Breast epithelium (tissue), 4 donors: ENCODE measurements at regions not wholly inside any gene's neighbourhood (a gene's known extent, or its start where the extent isn't known, plus 50 kb on each side); places are given as distances from the start of the nearest gene placed in this dataset.
"Not testable (repeated sequence)": the region's sequence is repeated elsewhere in the genome, so short reads cannot be mapped to it uniquely, and the experiment has no call there.

Source experiments
- DNase-seq, 2 donors: peaks; one replicate each; pipeline ENCODE4 v3.0.0-alpha.2; 2019; ENCODE audit warnings: low spot score in 2 of 2
- H3K27ac ChIP-seq, 2 donors: fragments of 200-600 bp; sonication (generic) in 1 of 2; one replicate each; pipeline ENCODE4 v1.5.1; 2016 to 2019; ENCODE audit warnings: mild to moderate bottlenecking in 1 of 2
- H3K27me3 ChIP-seq, 2 donors: fragments of 200-600 bp; sonication (generic) in 1 of 2; one replicate each; pipeline versions ENCODE4 v1.5.1 to v1.6.0; 2017 to 2019; ENCODE audit warnings: control low read depth in 1 of 2, mild to moderate bottlenecking in 1 of 2
- H3K36me3 ChIP-seq: fragments of 200-600 bp; one replicate; pipeline ENCODE4 v1.5.1; 2019
- H3K4me1 ChIP-seq, 2 donors: fragments of 200-600 bp; sonication (generic); one replicate each; pipeline ENCODE4 v1.5.1; 2016 to 2019; ENCODE audit warnings: control low read depth in 1 of 2
- H3K4me3 ChIP-seq, 3 donors: fragments of 200-600 bp; sonication (generic); 1 replicate in 2 of 3; 2 replicates in 1 of 3; pipeline ENCODE4 v1.5.1; 2016 to 2019; ENCODE audit warnings: mild to moderate bottlenecking in 3 of 3, moderate library complexity in 2 of 3
- H3K9me3 ChIP-seq, 2 donors: fragments of 200-600 bp; sonication (generic) in 1 of 2; one replicate each; pipeline ENCODE4 v1.5.1; 2016 to 2019; ENCODE audit warnings: control low read depth in 1 of 2
- POLR2A ChIP-seq: fragments of 450-650 bp; IDR thresholded peaks from one replicate; pipeline ENCODE4 v1.6.1; 2016; ENCODE audit warnings: antibody characterized with exemption, mild to moderate bottlenecking, moderate library complexity
- POLR2AphosphoS5 ChIP-seq, 3 donors: sonication (generic); formaldehyde crosslinking; IDR thresholded peaks; one replicate each; pipeline ENCODE4 v1.6.1; 2017; ENCODE audit warnings: antibody characterized with exemption in 3 of 3
- intact Hi-C: fragments of 100-400 bp; cut with DNase I; formaldehyde crosslinking; loops from one replicate; pipeline ENCODE4 v1.15.1; 2023; ENCODE audit warnings: low total_unique reads
- TF ChIP-seq, protein P1 (sequence below), 3 donors: fragments of 450-650 bp; IDR thresholded peaks; one replicate each; pipeline ENCODE4 v1.5.1; 2016 to 2017; ENCODE audit warnings: antibody characterized with exemption in 3 of 3, mild to moderate bottlenecking in 3 of 3, moderate library complexity in 3 of 3

DNA sequence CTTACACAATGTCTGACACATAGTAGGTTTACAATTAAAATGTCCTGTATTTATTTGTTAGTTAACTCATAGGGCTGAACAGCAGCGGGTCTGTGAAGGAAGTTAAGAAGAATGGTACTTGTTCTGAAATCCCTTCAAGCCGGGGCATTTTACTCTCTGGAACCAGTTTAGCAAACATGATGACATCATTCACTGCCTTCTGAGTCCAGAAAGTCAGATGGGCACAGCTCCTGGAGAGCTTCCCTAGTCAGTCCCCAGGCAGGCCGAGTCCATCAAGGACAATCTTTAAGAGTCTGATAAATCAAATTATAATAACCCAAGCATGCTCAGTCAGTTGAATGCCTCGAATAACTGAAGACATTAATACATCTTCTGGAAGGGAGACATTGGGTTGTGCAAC lies 125.4 kb upstream of the DAB1 start:
- H3K36me3 ChIP-seq, result no peaks in the 10 kb centered on the region
- H3K4me3 ChIP-seq, result no peak overlapping the region
- no peaks in the 10 kb centered on the region for H3K9me3 ChIP-seq
- H3K27ac ChIP-seq, result no peak overlapping the region
- H3K4me1 ChIP-seq, result no peaks in the 10 kb centered on the region
- intact Hi-C loops, result no loop called here
- H3K27me3 ChIP-seq, result no peaks in the 10 kb centered on the region
- DNase-seq, result no peak
- TF ChIP-seq POLR2AphosphoS5 (IDR thresholded peaks at IDR 0.05) (no peak), POLR2A (no peak)
- TF ChIP-seq, protein P1, sequence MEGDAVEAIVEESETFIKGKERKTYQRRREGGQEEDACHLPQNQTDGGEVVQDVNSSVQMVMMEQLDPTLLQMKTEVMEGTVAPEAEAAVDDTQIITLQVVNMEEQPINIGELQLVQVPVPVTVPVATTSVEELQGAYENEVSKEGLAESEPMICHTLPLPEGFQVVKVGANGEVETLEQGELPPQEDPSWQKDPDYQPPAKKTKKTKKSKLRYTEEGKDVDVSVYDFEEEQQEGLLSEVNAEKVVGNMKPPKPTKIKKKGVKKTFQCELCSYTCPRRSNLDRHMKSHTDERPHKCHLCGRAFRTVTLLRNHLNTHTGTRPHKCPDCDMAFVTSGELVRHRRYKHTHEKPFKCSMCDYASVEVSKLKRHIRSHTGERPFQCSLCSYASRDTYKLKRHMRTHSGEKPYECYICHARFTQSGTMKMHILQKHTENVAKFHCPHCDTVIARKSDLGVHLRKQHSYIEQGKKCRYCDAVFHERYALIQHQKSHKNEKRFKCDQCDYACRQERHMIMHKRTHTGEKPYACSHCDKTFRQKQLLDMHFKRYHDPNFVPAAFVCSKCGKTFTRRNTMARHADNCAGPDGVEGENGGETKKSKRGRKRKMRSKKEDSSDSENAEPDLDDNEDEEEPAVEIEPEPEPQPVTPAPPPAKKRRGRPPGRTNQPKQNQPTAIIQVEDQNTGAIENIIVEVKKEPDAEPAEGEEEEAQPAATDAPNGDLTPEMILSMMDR (IDR thresholded peaks at IDR 0.05), result no peak

DNA sequence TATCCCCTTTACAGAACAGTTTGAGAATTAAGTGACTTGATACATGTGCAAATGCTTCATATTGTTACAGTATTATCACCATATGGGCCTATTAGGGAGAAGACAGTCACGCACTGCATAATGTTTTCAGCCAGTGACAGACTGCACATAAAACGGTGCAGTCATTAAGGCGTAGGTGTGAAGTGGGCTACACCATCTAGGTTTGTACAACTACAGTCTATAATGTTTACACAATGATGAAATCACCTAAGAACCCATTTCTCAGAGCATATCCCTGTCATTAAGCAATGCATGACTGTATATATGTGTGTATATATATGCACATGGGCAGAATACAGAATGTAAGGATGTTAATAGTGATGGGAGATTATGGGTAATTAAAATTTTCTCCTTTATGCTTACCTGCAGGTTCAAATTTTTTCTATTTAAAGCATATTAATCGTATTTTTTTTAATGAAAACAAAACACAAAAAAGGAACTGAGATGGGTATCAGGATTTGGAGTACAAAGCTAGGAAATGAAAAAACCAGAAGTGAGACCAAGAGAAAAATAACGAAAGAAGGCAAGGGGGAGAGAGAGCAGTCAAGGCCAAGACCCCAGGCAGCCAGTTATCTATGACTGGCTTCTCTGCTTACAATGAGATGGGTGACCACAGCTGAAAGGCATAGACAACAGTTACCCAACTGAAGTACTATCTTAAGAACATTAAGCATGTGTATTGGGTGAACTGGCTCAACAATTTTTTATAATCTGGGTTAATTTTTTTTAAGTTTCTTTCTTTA lies 122.9 kb upstream of the DAB1 start:
- intact Hi-C loops, result no loop called here
- H3K27me3 ChIP-seq, result no peaks in the 10 kb centered on the region
- H3K36me3 ChIP-seq, result no peaks in the 10 kb centered on the region
- H3K4me1 ChIP-seq, result no peaks in the 10 kb centered on the region
- no peak overlapping the region for H3K27ac ChIP-seq
- TF ChIP-seq, protein P1 (IDR thresholded peaks at IDR 0.05), result no peak
- TF ChIP-seq POLR2AphosphoS5 (IDR thresholded peaks at IDR 0.05), result no peak
- no peak for TF ChIP-seq POLR2A
- H3K4me3 ChIP-seq, result no peak overlapping the region
- DNase-seq, result no peak
- H3K9me3 ChIP-seq, result no peaks in the 10 kb centered on the region

DNA sequence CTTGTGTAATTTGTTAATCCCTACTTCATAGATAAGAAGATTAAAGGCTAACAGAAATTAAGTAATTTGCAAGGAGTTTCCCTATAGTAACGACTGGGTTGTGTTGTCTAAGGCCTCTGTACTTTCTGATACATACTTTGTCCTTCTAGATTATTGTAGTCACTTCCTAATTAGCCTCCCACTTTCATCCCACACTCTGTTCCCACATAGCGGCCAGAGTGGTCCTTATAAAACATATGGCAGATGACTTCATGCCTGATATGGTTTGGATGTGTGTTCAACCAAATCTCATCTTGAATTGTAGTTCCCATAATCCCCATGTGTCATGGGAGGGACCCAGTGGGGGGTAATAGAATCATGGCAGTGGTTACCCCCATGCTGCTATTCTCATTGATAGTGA lies 120.5 kb upstream of the DAB1 start:
- DNase-seq, result no peak
- H3K4me3 ChIP-seq, result no peak overlapping the region
- TF ChIP-seq POLR2AphosphoS5 (IDR thresholded peaks at IDR 0.05) (no peak), POLR2A (no peak)
- TF ChIP-seq, protein P1 (IDR thresholded peaks at IDR 0.05), result no peak
- intact Hi-C loops, result no loop called here
- no peaks in the 10 kb centered on the region for H3K27me3 ChIP-seq
- no peaks in the 10 kb centered on the region for H3K4me1 ChIP-seq
- H3K9me3 ChIP-seq, result no peaks in the 10 kb centered on the region
- H3K27ac ChIP-seq, result no peak overlapping the region
- H3K36me3 ChIP-seq, result no peaks in the 10 kb centered on the region

DNA sequence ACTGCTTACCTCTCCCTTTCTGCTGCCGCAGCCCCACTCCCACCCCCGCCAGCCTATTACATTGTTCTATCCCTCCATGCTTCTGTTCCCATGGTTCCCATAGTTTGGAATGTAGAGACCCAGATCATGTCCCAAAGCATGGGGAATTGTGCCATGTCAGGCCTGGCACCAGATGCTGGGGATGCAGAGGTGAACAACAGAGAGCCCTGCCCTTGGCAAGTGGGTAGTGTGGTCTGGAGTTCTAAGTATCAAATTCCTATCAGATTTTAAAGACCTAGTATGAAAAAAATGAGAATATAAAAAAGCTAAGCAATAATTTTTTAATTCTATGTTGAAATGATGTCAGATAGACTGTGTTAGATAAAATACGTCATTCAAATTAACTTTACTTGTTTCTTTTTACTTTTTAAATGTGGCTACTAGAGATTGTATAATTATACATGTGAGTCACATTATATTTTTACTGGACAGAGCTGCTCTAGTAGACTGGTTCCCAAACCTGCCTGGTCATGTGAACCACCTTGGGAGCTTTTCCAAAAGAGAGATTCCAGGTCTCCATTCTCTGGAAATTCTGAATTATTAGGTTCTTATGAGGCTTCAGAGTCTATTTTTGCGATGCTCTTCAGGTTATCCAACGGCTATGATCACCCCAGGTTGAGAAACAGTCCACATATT lies 113.0 kb upstream of the DAB1 start:
- intact Hi-C loops, result no loop called here
- no peak for TF ChIP-seq POLR2A
- TF ChIP-seq, protein P1 (IDR thresholded peaks at IDR 0.05), result no peak
- no peak for TF ChIP-seq POLR2AphosphoS5 (IDR thresholded peaks at IDR 0.05)
- H3K27ac ChIP-seq, result no peak overlapping the region
- no peaks in the 10 kb centered on the region for H3K36me3 ChIP-seq
- no peaks in the 10 kb centered on the region for H3K27me3 ChIP-seq
- no peaks in the 10 kb centered on the region for H3K4me1 ChIP-seq
- H3K4me3 ChIP-seq, result no peak overlapping the region
- no peaks in the 10 kb centered on the region for H3K9me3 ChIP-seq
- no peak for DNase-seq

DNA sequence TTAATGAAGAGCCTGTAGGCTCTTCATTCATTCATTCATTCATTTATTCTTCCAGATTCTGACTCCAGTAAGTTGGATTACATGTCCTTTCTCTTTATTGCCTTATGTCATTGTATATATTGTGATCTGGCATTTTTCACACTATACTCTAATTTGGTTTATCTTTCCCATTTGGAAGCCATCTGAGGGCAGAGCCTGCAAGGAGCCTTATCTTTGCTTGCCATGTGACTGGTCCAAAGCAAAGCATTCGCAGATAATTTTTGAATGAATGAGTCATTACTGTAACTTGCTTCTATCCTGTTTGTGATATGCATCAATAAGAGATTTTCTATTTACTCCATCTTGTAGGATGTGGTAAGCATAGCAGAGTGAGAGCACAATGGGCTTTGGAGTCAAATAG lies 108.4 kb upstream of the DAB1 start:
- Histone ChIP-seq H3K27ac (no peak overlapping the region), H3K36me3 (no peaks in the 10 kb centered on the region), H3K27me3 (no peaks in the 10 kb centered on the region), H3K4me1 (no peaks in the 10 kb centered on the region), H3K9me3 (no peaks in the 10 kb centered on the region), H3K4me3 (no peak overlapping the region)
- intact Hi-C loops, result no loop called here
- no peak for TF ChIP-seq POLR2A
- TF ChIP-seq, protein P1 (IDR thresholded peaks at IDR 0.05), result no peak
- TF ChIP-seq POLR2AphosphoS5 (IDR thresholded peaks at IDR 0.05), result no peak
- DNase-seq, result no peak

DNA sequence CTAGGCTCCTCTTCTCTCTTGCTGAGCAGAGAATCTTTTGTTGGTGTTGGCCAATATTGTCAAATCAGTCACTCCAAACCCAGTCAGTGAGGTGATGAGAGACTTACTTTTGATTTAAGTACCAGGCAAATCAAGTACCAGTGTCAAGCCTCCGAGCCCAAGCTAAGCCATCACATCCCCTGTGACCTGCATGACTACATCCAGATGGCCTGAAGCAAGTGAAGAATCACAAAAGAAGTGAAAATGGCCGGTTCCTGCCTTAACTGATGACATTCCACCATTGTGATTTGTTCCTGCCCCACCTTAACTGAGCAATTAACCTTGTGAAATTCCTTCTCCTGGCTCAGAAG lies 107.0 kb upstream of the DAB1 start:
- H3K4me3 ChIP-seq, intact Hi-C loops, H3K36me3 ChIP-seq, H3K27ac ChIP-seq, H3K4me1 ChIP-seq, H3K9me3 ChIP-seq, H3K27me3 ChIP-seq, DNase-seq: not testable (repeated sequence)
